Progenitor cell of endocrine pancreas (in vitro differentiated cells): ENCODE measurements at regions not wholly inside any gene's neighbourhood (a gene's known extent, or its start where the extent isn't known, plus 50 kb on each side); places are given as distances from the start of the nearest gene placed in this dataset.

Experiments
- DNase-seq: peaks from one replicate; pipeline ENCODE4 v3.0.0; 2021; ENCODE audit warnings: low spot score; ENCODE audit not compliant: unreplicated experiment
- H3K27ac Mint-ChIP-seq: 2 replicates; pipeline ENCODE4 v1.8.0; 2021; ENCODE audit warnings: mild to moderate bottlenecking, moderate library complexity, mixed read lengths
- H3K27me3 Mint-ChIP-seq: 2 replicates; pipeline ENCODE4 v1.8.0; 2021; ENCODE audit warnings: mixed read lengths
- H3K36me3 Mint-ChIP-seq: 2 replicates; pipeline ENCODE4 v1.8.0; 2022; ENCODE audit warnings: mixed read lengths; ENCODE audit not compliant: insufficient read depth
- H3K4me1 Mint-ChIP-seq: 2 replicates; pipeline ENCODE4 v1.8.0; 2021; ENCODE audit warnings: low read depth, mixed read lengths
- H3K4me3 Mint-ChIP-seq: 2 replicates; pipeline ENCODE4 v1.8.0; 2021; ENCODE audit warnings: low read depth, mild to moderate bottlenecking, moderate library complexity, mixed read lengths
- H3K9me3 Mint-ChIP-seq: 2 replicates; pipeline ENCODE4 v1.8.0; 2021; ENCODE audit warnings: low read depth, mixed read lengths
- TF ChIP-seq, protein P1 (sequence below): fragments of 200-600 bp; sonication (generic); IDR thresholded peaks from one replicate; pipeline ENCODE4 v1.5.0; 2021; ENCODE audit warnings: antibody characterized with exemption, mild to moderate bottlenecking; ENCODE audit not compliant: unreplicated experiment

- DNase-seq, result no peak
- peaks cover 2% of the 10 kb centered on the region for H3K4me1 Mint-ChIP-seq
- no peak overlapping the region for H3K4me3 Mint-ChIP-seq
- no peak overlapping the region for H3K27ac Mint-ChIP-seq
- H3K9me3 Mint-ChIP-seq, result peaks cover 7% of the 10 kb centered on the region
- TF ChIP-seq, protein P1, sequence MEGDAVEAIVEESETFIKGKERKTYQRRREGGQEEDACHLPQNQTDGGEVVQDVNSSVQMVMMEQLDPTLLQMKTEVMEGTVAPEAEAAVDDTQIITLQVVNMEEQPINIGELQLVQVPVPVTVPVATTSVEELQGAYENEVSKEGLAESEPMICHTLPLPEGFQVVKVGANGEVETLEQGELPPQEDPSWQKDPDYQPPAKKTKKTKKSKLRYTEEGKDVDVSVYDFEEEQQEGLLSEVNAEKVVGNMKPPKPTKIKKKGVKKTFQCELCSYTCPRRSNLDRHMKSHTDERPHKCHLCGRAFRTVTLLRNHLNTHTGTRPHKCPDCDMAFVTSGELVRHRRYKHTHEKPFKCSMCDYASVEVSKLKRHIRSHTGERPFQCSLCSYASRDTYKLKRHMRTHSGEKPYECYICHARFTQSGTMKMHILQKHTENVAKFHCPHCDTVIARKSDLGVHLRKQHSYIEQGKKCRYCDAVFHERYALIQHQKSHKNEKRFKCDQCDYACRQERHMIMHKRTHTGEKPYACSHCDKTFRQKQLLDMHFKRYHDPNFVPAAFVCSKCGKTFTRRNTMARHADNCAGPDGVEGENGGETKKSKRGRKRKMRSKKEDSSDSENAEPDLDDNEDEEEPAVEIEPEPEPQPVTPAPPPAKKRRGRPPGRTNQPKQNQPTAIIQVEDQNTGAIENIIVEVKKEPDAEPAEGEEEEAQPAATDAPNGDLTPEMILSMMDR, result no peak
- peaks cover 1% of the 10 kb centered on the region for H3K36me3 Mint-ChIP-seq
- no peaks in the 10 kb centered on the region for H3K27me3 Mint-ChIP-seq
These were observed 307.0 kb upstream of the CPEB2 start for GRCh38 chr4:14695095-14695845.

- no peaks in the 10 kb centered on the region for H3K9me3 Mint-ChIP-seq
- no peaks in the 10 kb centered on the region for H3K36me3 Mint-ChIP-seq
- no peaks in the 10 kb centered on the region for H3K27me3 Mint-ChIP-seq
- H3K4me1 Mint-ChIP-seq, result no peaks in the 10 kb centered on the region
- H3K4me3 Mint-ChIP-seq, result no peak overlapping the region
- DNase-seq, result no peak
- TF ChIP-seq, protein P1, result no peak
- H3K27ac Mint-ChIP-seq, result no peak overlapping the region
These were observed 302.2 kb upstream of the CPEB2 start for GRCh38 chr4:14700083-14700482.

DNA sequence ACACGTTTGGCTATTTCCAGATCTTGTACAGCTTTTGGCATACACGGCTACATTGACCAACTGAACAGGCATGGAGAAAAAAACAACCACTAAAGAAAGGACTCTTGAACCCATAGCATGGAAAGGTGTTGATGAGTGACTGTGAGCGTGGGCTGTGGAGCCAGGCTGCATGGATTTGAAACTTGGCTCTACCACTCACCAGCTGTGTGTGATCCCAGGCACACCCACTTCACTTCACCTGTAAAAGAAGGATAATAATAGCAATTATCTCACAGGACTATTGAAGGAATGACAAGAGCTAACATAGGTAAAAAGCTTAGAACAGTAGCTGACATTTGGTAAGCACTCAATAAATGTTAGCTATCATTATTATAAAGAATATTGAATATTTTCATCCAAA lies 301.7 kb upstream of the CPEB2 start:
- Mint-ChIP-seq H3K27me3 (no peaks in the 10 kb centered on the region), H3K36me3 (no peaks in the 10 kb centered on the region), H3K27ac (no peak overlapping the region), H3K4me3 (no peak overlapping the region), H3K9me3 (no peaks in the 10 kb centered on the region), H3K4me1 (no peaks in the 10 kb centered on the region)
- TF ChIP-seq, protein P1, result no peak
- no peak for DNase-seq

DNA sequence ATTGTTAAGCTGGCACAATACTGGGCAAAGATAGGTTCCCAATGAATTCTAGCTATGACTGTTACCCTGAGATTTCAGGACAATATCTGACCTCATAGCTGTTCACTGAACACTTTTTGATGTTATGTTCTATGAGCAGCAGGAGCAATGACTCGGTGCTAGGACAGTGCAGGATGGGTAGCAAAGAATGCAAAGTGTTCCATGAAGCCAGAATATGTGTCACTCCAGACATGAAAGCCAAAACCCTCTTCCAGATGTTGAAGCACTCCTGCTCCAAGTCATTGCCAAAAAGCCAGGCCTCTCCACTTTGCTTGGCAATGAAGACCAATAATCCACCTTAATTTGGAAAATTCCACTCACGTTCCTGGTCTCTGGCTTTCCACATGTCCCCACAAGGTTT lies 300.9 kb upstream of the CPEB2 start:
- no peak overlapping the region for H3K4me3 Mint-ChIP-seq
- TF ChIP-seq, protein P1, result no peak
- H3K36me3 Mint-ChIP-seq, result no peaks in the 10 kb centered on the region
- no peaks in the 10 kb centered on the region for H3K4me1 Mint-ChIP-seq
- H3K27ac Mint-ChIP-seq, result no peak overlapping the region
- H3K9me3 Mint-ChIP-seq, result no peaks in the 10 kb centered on the region
- DNase-seq, result no peak
- H3K27me3 Mint-ChIP-seq, result no peaks in the 10 kb centered on the region

- no peak overlapping the region for H3K27ac Mint-ChIP-seq
- H3K4me3 Mint-ChIP-seq, result no peak overlapping the region
- H3K9me3 Mint-ChIP-seq, result no peaks in the 10 kb centered on the region
- H3K27me3 Mint-ChIP-seq, result no peaks in the 10 kb centered on the region
- H3K4me1 Mint-ChIP-seq, result no peaks in the 10 kb centered on the region
- H3K36me3 Mint-ChIP-seq, result no peaks in the 10 kb centered on the region
- TF ChIP-seq, protein P1, result no peak
- no peak for DNase-seq
These were observed 300.4 kb upstream of the CPEB2 start for GRCh38 chr4:14701896-14702295.
